ENCODE measurements at regions not wholly inside any gene's neighbourhood (a gene's known extent, or its start where the extent isn't known, plus 50 kb on each side); places are given as distances from the start of the nearest gene placed in this dataset.

GRCh38 chr9:27792971-27793689 is 219.8 kb upstream of the C9orf72 start:
- H3K4me1 ChIP-seq (ENCODE audit: control insufficient read depth, insufficient read depth, low read length): no peaks in the 10 kb centered on the region
- H3K9me3 ChIP-seq (ENCODE audit: control insufficient read depth, insufficient read depth, low read depth, low read length): no peaks in the 10 kb centered on the region
- POLR2A ChIA-PET: no interaction called here
- no peak overlapping the region for H3K4me3 ChIP-seq (ENCODE audit: low read depth, low read length)
- H3K36me3 ChIP-seq (ENCODE audit: control insufficient read depth in 2 of 2, insufficient read depth in 1 of 2, low read length in 2 of 2): no peaks in the 10 kb centered on the region
- CTCF ChIA-PET: no interaction called here
- TF ChIP-seq ZNF670 (tag by site-specific recombination; IDR thresholded peaks at IDR 0.05; ENCODE audit: low read depth) (no peak), KLF1 (tag by site-specific recombination; IDR thresholded peaks at IDR 0.05) (no peak)
- H3K27ac ChIP-seq (ENCODE audit: extremely low read depth, low read depth, low read length): no peak overlapping the region

GRCh38 chr9:27799326-27799725 is 226.0 kb upstream of the C9orf72 start:
- Histone ChIP-seq H3K36me3 (ENCODE audit: control insufficient read depth in 2 of 2, insufficient read depth in 1 of 2, low read length in 2 of 2) (no peaks in the 10 kb centered on the region), H3K9me3 (ENCODE audit: control insufficient read depth, insufficient read depth, low read depth, low read length) (no peaks in the 10 kb centered on the region), H3K27ac (ENCODE audit: extremely low read depth, low read depth, low read length) (no peak overlapping the region), H3K4me3 (ENCODE audit: low read depth, low read length) (no peak overlapping the region), H3K4me1 (ENCODE audit: control insufficient read depth, insufficient read depth, low read length) (no peaks in the 10 kb centered on the region)
- CTCF ChIA-PET: no interaction called here
- POLR2A ChIA-PET: no interaction called here
- TF ChIP-seq ZNF660 (tag by site-specific recombination; IDR thresholded peaks at IDR 0.05) (no peak), ZNF202 (tag by site-specific recombination; IDR thresholded peaks at IDR 0.05; ENCODE audit: borderline replicate concordance) (no peak), ZNF776 (tag by site-specific recombination; IDR thresholded peaks at IDR 0.05; ENCODE audit: borderline replicate concordance) (no peak), ZNF610 (tag by site-specific recombination; IDR thresholded peaks at IDR 0.05; ENCODE audit: borderline replicate concordance) (no peak), ZNF548 (tag by site-specific recombination; IDR thresholded peaks at IDR 0.05) (no peak), SP3 (tag by site-specific recombination; IDR thresholded peaks at IDR 0.05) (no peak), INSM2 (tag by site-specific recombination; IDR thresholded peaks at IDR 0.05) (no peak), PRDM4 (tag by site-specific recombination; IDR thresholded peaks at IDR 0.05) (no peak)

- TF ChIP-seq CTCF (tag by site-specific recombination; IDR thresholded peaks at IDR 0.05): no peak
- no peak for TF ChIP-seq ZNF121 (tag by site-specific recombination; IDR thresholded peaks at IDR 0.05)
- TF ChIP-seq ZNF521 (tag by site-specific recombination; IDR thresholded peaks at IDR 0.05): no peak
- TF ChIP-seq ZNF510 (tag by site-specific recombination; IDR thresholded peaks at IDR 0.05; ENCODE audit: insufficient replicate concordance): no peak
- no peak for TF ChIP-seq ZNF16 (tag by site-specific recombination; IDR thresholded peaks at IDR 0.05; ENCODE audit: low read depth)
- no peak for TF ChIP-seq ZNF223 (tag by site-specific recombination; IDR thresholded peaks at IDR 0.05)
- no peak for TF ChIP-seq ZNF488 (tag by site-specific recombination; IDR thresholded peaks at IDR 0.05)
- TF ChIP-seq ZNF843 (tag by site-specific recombination; IDR thresholded peaks at IDR 0.05): no peak
- CTCF ChIA-PET: interaction anchor here (0.7 to 1.2 kb wide), 2 partner anchors 14 to 378 kb away, joined by 3 to 4 read pairs; no protein-coding TSS in a partner anchor
- no peaks in the 10 kb centered on the region for H3K4me1 ChIP-seq (ENCODE audit: control insufficient read depth, insufficient read depth, low read length)
- no peaks in the 10 kb centered on the region for H3K9me3 ChIP-seq (ENCODE audit: control insufficient read depth, insufficient read depth, low read depth, low read length)
- no peak overlapping the region for H3K4me3 ChIP-seq (ENCODE audit: low read depth, low read length)
- H3K36me3 ChIP-seq (ENCODE audit: control insufficient read depth in 2 of 2, insufficient read depth in 1 of 2, low read length in 2 of 2): no peaks in the 10 kb centered on the region
- H3K27ac ChIP-seq (ENCODE audit: extremely low read depth, low read depth, low read length): no peak overlapping the region
- POLR2A ChIA-PET: no interaction called here
These were observed 226.9 kb upstream of the C9orf72 start for GRCh38 chr9:27800159-27800558.

Data from HEK293 (cell line).